ENCODE measurements at regions not wholly inside any gene's neighbourhood (a gene's known extent, or its start where the extent isn't known, plus 50 kb on each side); places are given as distances from the start of the nearest gene placed in this dataset.

DNA sequence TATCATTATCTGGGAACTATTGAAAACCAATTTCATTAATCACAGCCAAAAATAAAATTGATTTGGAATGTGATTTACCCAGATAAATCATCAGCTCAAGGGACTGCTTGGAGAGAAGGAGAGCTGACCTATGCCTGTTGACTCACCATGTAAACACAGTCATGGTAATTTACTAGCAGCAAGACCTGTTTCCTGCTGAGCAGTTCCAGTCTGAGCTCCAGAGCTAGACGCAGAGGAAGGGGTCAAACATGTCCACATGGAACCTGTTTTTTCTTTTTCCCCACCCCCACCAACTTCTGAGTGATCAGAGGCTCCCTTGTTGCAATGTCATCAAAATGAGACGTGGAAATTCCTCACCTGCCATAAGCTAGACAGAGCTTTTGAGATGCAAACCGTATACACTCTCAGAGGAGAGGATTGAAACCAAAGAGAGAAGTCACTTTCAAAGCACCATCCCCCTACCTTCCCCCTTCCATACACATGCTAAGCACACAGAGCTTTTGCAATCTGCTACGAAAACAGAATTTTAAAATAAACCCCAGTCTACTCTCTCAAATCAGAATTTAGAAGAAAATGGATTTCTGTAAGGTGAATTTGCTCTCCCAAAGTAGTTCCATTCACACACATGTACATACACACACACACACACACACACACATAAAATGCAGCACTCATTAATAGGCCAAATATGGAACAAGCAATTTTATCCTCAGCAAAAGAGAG is 55.9 kb upstream of the PTGFRN start:
- TF ChIP-seq CTCF (IDR thresholded peaks at IDR 0.05; ENCODE audit: poor library complexity) (no peak), EZH2phosphoT487 (IDR thresholded peaks at IDR 0.05; ENCODE audit: low read depth, severe bottlenecking, unreplicated experiment) (no peak), EZH2 (IDR thresholded peaks at IDR 0.05; ENCODE audit: borderline replicate concordance) (no peak)
